HTR-8/SVneo (cell line): ENCODE measurements at regions not wholly inside any gene's neighbourhood (a gene's known extent, or its start where the extent isn't known, plus 50 kb on each side); places are given as distances from the start of the nearest gene placed in this dataset.
"Not testable (repeated sequence)": the region's sequence is repeated elsewhere in the genome, so short reads cannot be mapped to it uniquely, and the experiment has no call there.

Experiments used
- DNase-seq: peaks from one replicate; pipeline ENCODE4 v3.0.0; 2011; ENCODE audit warnings: low spot score, mixed read lengths; ENCODE audit not compliant: insufficient read length
- FAIRE-seq: peaks from 2 replicates; lab custom pipeline; 2011; peaks lifted over from hg19 to GRCh38; lab: Jason Lieb, UNC

DNA sequence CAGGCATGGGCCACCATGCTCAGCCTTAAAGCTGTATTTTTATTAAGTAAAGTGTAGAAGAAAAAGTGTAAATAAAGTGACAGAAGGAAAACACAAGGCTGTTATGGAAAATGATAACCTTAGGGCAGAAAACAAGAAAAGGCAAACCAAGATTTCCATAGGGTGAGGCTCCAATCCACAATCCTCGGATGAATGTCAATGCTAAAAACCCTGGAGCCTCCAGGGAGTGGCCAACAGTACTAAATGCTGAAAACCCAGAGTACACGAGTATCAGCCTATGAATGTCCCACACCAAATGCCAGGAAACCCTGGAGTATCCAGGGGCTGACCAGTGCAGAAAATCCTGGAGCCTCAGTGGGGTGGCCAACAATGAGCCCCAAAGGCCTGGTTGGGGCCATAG is 292.6 kb downstream of the RPIA start:
- not testable (repeated sequence) for FAIRE-seq, DNase-seq

DNA sequence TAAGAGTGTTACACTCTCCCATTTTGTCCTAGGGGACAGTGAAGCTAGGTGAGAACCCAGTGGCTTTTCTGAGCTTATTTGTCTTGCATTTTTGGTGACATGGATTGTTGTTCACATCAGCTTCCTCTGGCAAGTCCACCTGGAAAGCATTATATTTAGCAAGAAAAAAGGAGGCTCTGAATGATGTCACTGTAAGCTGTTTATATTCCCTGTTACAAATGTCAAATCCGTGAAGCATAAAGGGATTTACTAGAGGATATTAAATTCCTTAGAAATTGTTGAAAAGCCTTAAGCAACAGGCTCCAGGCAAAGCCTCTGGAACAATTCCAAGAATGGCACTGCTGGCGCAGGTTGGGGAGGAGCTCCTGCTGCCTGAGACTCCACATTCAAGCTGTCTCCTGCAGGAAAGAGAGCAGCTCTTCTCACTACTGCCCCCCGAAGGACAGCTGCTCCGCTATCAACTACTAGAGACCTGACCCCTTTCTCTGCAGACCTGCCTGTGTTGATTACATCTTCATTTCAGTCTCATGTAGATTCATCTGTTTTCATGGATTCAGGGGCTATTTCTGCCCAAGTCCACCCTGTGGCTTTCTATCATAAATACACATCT is 295.4 kb downstream of the RPIA start:
- FAIRE-seq = not testable (repeated sequence)

GRCh38 chr2:88988617-88989016 is 297.1 kb downstream of the RPIA start:
- DNase-seq, FAIRE-seq: not testable (repeated sequence)

More for the DNA sequence above, 295.4 kb downstream of the RPIA start:
- DNase-seq = not testable (repeated sequence)

DNA sequence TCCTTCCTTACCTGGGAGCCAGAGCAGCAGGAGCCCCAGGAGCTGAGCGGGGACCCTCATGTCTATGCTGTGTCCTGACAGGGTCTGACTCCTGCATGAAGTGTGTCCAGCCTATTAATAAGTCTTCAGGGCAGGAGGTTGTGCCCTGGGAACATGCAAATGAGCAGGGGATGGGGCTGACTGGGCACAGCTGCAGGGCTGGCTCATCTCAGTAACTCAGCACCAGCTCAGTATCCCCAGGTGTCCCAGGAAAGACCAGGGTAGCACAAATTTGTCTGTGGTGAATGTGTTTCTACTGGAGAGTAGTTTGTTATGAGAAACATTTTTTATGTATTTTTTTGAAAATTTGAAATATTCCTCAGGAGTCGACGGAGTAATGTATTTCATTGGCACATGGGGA is 301.3 kb downstream of the RPIA start:
- FAIRE-seq, DNase-seq: not testable (repeated sequence)

DNA sequence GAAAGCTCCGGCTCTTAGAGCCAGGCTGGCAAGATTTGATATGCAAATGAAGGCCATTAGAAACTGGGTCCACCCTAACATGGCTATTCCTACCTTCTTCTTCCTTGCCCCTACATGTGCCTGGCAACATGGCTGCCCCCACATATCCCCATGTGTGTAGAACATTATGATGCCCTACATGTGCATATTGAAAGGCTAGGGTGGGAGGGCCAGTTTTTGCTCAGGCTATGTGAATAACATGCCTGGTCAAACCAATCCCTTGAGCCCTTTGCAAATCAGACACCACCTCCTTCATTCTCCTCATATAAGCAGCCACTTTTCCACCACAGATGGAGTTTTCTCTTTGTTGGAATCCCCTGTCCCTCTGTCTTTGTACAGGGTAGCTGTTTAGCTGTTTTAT is 303.4 kb downstream of the RPIA start:
- not testable (repeated sequence) for DNase-seq, FAIRE-seq

DNA sequence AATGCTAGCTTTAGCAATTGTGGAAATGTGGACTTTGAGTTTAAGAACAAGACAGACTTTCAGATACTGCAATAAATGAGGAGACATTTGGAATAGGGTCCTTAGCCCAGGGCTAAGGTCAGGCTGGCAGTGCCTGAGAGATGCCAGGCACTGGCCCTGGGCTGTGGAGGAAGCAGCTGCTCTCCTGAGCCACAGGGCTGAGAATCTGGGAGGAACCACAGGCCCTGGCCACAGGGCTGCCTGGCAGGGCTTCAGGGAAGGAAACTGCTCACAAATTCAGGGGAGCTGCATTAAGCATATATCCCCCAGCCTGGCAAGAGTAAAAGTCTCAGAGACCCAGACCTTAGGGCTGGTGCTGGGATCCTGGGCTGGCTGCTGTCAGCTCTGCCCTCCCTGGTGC is 305.1 kb downstream of the RPIA start:
- FAIRE-seq, DNase-seq: not testable (repeated sequence)

DNA sequence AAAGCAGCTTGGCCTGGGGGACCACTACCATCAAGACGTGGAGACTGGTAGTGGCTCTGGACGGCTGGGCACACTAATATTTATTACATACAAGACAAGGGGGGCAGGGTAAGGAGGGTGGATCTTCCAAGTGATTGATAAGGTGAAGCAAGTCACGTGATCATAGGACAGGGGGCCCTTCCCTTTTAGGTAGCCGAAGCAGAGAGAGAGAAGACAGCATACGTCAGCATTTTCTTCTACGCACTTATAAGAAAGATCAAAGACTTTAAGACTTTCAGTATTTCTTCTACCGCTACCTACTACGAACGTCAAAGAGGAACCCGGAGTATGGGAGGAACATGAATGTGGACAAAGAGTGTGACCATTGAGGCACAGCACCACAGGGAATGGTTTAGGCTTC is 307.9 kb downstream of the RPIA start:
- no peak for FAIRE-seq
- DNase-seq = no peak

DNA sequence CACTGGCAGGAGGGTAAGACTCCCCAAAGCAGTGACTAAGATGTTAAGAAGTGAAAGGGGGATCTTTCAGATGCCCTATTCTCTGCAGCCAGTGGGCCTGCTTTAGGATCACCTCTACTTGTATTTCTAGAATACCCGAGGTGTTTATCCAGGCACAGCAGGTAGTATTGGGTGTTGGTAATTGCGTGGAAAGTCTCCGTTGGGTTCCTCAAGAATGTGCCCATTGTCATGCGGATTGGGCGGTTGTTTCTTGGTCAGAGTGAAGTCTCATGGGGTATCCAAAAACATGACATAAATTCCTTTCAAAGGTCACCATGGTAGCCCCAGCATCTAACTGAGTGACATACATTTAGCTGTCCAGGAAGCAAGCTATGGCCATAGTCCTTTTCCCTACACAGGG is 308.8 kb downstream of the RPIA start:
- FAIRE-seq = no peak
- DNase-seq = no peak

DNA sequence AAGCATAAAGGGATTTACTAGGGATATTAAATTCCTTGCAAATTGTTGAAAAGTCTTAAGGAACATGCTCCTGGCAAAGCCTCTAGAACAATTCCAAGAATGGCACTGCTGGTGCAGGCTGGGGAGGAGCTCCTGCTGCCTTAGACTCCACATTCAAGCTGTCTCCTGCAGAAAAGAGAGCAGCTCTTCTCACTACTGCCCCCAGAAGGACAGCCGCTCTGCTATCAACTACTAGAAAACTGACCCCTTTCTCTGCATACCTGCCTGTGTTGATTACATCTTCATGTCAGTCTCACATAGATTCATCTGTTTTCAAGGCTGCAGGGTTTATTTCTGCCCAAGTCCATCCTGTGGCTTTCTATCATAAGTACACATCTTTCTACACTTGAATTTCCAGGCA is 312.8 kb downstream of the RPIA start:
- not testable (repeated sequence) for FAIRE-seq, DNase-seq

DNA sequence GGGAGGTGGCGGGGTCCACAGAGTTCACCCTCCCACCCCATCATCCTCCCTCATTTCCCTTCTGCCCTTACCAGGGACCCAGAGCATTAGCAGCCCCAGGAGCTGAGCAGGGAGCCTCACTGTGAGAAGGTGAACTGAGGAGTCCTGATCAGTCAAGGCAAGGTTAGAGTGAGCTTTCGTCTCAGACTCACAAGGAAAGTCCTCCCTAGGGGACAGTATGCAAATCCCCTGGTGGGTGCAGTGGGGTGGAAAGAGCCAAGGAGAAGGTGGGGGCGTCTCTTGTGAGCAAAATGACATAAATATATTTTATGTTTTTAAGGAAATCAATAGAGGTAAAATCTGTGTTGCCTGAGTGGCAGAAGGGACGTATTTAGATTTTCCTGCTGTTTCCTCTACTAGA is 329.1 kb downstream of the RPIA start:
- DNase-seq, FAIRE-seq: not testable (repeated sequence)

- not testable (repeated sequence) for DNase-seq, FAIRE-seq
Observed at GRCh38 chr2:89026296-89026695, 334.8 kb downstream of the RPIA start.

DNA sequence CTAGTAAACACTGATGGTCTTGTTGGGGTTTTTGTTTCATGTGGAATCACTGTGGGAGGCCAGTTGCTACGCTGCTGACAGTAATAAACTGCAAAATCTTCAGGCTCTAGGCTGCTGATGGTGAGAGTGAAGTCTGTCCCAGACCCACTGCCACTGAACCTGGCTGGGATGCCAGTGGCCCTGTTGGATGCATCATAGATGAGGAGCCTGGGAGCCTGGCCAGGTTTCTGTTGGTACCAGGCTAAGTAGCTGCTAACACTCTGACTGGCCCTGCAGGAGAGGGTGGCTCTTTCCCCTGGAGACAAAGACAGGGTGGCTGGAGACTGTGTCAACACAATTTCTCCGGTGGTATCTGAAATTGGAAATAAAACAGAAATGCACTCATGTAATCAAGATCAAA is 335.6 kb downstream of the RPIA start:
- not testable (repeated sequence) for FAIRE-seq, DNase-seq

DNA sequence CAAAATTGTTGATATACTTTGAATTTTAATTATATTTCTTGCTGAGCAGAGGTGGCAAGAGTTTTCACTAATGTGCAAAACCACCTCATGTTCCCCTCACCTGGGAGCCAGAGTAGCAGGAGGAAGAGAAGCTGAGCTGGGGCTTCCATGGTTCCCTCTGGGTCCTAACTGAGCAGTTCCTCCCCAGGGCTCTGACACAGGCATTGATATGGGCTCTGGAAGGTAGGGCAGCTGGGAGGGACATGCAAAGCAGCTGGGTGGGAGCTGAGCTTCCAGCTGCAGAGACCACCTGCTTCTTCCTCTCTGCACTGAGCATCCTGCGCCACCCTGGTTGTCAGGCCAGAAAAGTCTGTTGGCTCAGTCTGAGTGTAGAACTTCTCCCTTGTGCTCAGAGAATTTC is 336.1 kb downstream of the RPIA start:
- FAIRE-seq, DNase-seq: not testable (repeated sequence)

GRCh38 chr2:89029257-89029656 is 337.8 kb downstream of the RPIA start:
- not testable (repeated sequence) for FAIRE-seq, DNase-seq

GRCh38 chr2:89048138-89049066 is 356.9 kb downstream of the RPIA start:
- FAIRE-seq = peak; percentile 9
- DNase-seq = not testable (repeated sequence)

DNA sequence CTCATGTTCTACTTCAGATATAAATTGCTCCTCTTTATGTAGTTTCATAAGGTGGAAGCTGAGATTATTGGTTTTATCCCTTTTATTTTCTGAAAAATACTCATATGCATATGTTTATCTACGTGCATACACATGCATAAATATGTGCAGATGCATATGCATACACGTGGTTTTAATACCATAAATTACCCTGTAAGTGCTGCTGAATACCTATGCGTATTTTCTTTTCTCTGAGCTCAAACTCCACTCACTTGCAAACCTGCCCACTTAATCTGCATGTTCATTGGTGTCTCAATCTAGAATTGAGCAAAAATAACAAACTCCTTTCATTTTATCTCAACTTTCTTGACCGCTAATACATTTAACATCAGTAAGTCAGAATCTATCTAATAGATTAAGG is 367.1 kb downstream of the RPIA start:
- not testable (repeated sequence) for DNase-seq, FAIRE-seq

GRCh38 chr2:89061174-89061573 is 369.7 kb downstream of the RPIA start:
- FAIRE-seq = peak; percentile 80
- DNase-seq = not testable (repeated sequence)

- not testable (repeated sequence) for DNase-seq, FAIRE-seq
Observed at GRCh38 chr2:89076771-89077170, 385.3 kb downstream of the RPIA start.

GRCh38 chr2:89092911-89093310 is 401.4 kb downstream of the RPIA start:
- FAIRE-seq, DNase-seq: not testable (repeated sequence)

- not testable (repeated sequence) for DNase-seq, FAIRE-seq
Observed at GRCh38 chr2:89095060-89095459, 403.6 kb downstream of the RPIA start.

DNA sequence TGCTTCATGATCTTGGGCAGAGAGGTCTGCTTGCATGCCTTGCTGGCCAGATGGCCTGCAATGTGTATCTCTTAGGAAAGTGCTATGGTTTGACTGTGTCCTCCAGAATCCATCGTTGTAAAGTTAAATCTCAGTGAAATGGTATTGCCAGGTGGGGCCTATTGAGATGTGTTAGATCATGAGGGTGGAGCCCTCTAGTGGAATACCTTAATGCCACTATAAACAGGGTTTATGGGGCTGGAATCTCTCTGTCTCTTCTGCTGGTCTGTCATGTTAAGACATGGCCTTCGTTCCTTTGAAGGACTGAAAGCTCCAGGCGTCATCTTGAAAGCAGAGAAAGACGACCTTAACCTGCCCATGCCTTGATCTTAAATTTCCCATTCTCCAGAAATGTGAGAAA is 411.1 kb downstream of the RPIA start:
- not testable (repeated sequence) for DNase-seq, FAIRE-seq
